ENCODE measurements at regions not wholly inside any gene's neighbourhood (a gene's known extent, or its start where the extent isn't known, plus 50 kb on each side); places are given as distances from the start of the nearest gene placed in this dataset.

DNA sequence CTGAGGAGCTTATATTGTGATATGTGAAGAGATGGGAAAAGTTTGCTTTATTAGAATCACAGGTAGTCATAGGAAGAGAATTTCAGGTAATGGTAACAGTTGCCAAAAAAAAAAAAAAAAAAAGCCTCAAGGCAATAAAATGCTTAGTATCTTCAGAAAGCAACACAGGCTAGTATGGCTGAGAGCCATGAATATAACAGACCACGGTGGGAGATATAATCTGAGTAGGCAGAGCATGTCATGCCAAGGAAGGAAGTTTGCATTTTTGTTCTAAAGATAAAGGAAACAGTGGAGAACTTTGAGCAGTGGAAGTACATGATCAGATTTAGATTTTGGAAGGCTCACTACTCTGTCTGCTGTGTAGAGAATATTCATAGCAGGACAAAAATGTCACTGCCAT, 211.4 kb downstream of the ETS1 start:
- H3K4me1 ChIP-seq = no peaks in the 10 kb centered on the region
- intact Hi-C loops (cut with DNase I) = no loop called here
- H3K4me3 ChIP-seq = no peak overlapping the region
- ATAC-seq = no peak
- TF ChIP-seq CTCF (IDR thresholded peaks at IDR 0.05) = no peak
- no peaks in the 10 kb centered on the region for H3K27me3 ChIP-seq
- no peak for DNase-seq
- no peaks in the 10 kb centered on the region for H3K36me3 ChIP-seq
- H3K27ac ChIP-seq = no peak overlapping the region
- H3K9me3 ChIP-seq = no peaks in the 10 kb centered on the region

DNA sequence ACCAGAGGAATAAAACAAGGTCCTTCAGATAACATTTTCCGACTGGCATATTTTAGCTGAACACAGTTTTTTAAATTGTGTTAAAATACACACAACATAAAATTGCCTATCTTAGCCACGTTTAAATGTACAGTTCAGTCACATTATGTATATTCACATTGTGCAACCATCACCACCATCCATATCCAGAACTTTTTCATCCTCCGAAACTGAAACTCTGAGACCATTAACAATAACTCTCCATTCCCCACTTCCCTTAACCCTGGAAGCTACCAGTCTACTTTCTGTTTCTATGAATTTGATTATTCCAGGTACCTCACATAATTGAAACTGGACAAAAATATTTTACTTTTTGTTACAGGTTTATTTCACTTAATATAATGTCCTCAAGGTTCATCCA, 213.3 kb downstream of the ETS1 start:
- DNase-seq = no peak
- intact Hi-C loops (cut with DNase I) = no loop called here
- H3K36me3 ChIP-seq = no peaks in the 10 kb centered on the region
- no peaks in the 10 kb centered on the region for H3K9me3 ChIP-seq
- no peak for ATAC-seq
- no peaks in the 10 kb centered on the region for H3K4me1 ChIP-seq
- H3K4me3 ChIP-seq = no peak overlapping the region
- no peak for TF ChIP-seq CTCF (IDR thresholded peaks at IDR 0.05)
- H3K27me3 ChIP-seq = no peaks in the 10 kb centered on the region
- H3K27ac ChIP-seq = no peak overlapping the region

DNA sequence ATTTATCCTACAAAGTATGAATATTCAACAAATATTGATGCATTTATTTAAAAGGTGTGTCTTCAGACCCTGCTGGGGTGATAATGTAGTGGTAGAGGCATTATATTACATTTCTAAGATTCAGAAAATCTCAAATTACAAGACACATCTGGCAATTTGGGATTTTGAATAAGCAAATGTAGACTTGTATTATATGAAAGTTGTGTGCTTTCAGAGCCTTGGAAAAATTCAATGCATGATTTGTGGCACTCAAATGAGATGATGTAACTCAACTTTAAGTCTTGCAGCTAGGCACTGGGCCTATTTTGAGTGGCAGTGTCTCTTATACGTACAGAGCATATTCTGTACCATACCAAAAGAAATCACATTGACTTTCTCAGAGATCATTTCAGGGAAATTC, 214.4 kb downstream of the ETS1 start:
- Histone ChIP-seq H3K4me3 (no peak overlapping the region), H3K9me3 (no peaks in the 10 kb centered on the region), H3K27me3 (no peaks in the 10 kb centered on the region), H3K36me3 (no peaks in the 10 kb centered on the region), H3K27ac (no peak overlapping the region), H3K4me1 (no peaks in the 10 kb centered on the region)
- DNase-seq = no peak
- TF ChIP-seq CTCF (IDR thresholded peaks at IDR 0.05) = no peak
- intact Hi-C loops (cut with DNase I) = no loop called here
- no peak for ATAC-seq

GRCh38 chr11:128367573-128367972, 219.8 kb downstream of the ETS1 start:
- DNase-seq (no peak), ATAC-seq (no peak)
- H3K27me3 ChIP-seq = no peaks in the 10 kb centered on the region
- H3K27ac ChIP-seq = no peak overlapping the region
- TF ChIP-seq CTCF (IDR thresholded peaks at IDR 0.05) = no peak
- H3K36me3 ChIP-seq = no peaks in the 10 kb centered on the region
- no peak overlapping the region for H3K4me3 ChIP-seq
- intact Hi-C loops (cut with DNase I) = no loop called here
- H3K4me1 ChIP-seq = no peaks in the 10 kb centered on the region
- H3K9me3 ChIP-seq = no peaks in the 10 kb centered on the region

DNA sequence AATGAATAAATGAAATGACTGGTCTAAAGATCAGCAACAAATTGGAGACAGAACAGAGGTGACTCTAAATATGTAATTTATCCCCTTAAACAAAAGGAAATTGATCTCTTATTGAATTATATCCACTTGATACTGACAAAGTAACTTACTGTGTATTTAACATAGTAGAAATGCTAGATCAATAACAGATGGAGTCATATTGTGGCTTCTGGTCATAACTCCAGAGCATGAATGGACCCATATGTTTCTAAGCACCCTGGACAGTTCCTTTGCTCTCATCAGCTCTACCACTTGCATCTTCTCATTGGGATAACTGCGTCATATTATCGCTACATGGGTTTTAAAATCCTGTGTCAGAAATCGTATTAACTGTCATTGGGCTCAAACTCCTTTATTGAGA, 222.3 kb downstream of the ETS1 start:
- intact Hi-C loops (cut with DNase I) = no loop called here
- ATAC-seq = no peak

More for the DNA sequence above, 222.3 kb downstream of the ETS1 start:
- Histone ChIP-seq H3K27me3 (no peaks in the 10 kb centered on the region), H3K36me3 (no peaks in the 10 kb centered on the region), H3K27ac (no peak overlapping the region), H3K4me3 (no peak overlapping the region), H3K9me3 (no peaks in the 10 kb centered on the region), H3K4me1 (no peaks in the 10 kb centered on the region)
- TF ChIP-seq CTCF (IDR thresholded peaks at IDR 0.05) = no peak
- no peak for DNase-seq
